GM23248 (cell line): ENCODE measurements at regions not wholly inside any gene's neighbourhood (a gene's known extent, or its start where the extent isn't known, plus 50 kb on each side); places are given as distances from the start of the nearest gene placed in this dataset.

ENCODE experiments used
- DNase-seq: peaks from one replicate; pipeline ENCODE4 v3.0.0-alpha.2; 2015
- H2AFZ ChIP-seq: fragments of 200-600 bp; sonication (generic); 2 replicates; pipeline ENCODE4 v1.6.1; 2016; ENCODE audit warnings: antibody characterized with exemption
- H3F3A ChIP-seq: fragments of 200-600 bp; sonication (generic); 2 replicates; pipeline ENCODE4 v1.6.1; 2016; ENCODE audit warnings: mild to moderate bottlenecking, antibody characterized with exemption, mixed run types; ENCODE audit not compliant: insufficient read depth
- H3K27ac ChIP-seq: fragments of 200-600 bp; sonication (generic); 2 replicates; pipeline ENCODE4 v1.5.1; 2016; ENCODE audit warnings: mild to moderate bottlenecking
- H3K27me3 ChIP-seq: fragments of 200-600 bp; sonication (generic); replicated peaks from 2 replicates; pipeline ENCODE4 v1.6.1; 2016; ENCODE audit warnings: mild to moderate bottlenecking; ENCODE audit not compliant: insufficient read depth
- H3K36me3 ChIP-seq: fragments of 200-600 bp; sonication (generic); 2 replicates; pipeline ENCODE4 v1.6.1; 2016; ENCODE audit warnings: low read depth, mild to moderate bottlenecking
- H3K4me1 ChIP-seq: fragments of 200-600 bp; sonication (generic); 2 replicates; pipeline ENCODE4 v1.6.1; 2016; ENCODE audit warnings: mild to moderate bottlenecking; ENCODE audit not compliant: insufficient read depth
- H3K4me2 ChIP-seq: fragments of 200-600 bp; sonication (generic); one replicate; pipeline ENCODE4 v1.6.1; 2016; ENCODE audit warnings: mild to moderate bottlenecking; ENCODE audit not compliant: unreplicated experiment
- H3K4me3 ChIP-seq: fragments of 200-600 bp; sonication (generic); 2 replicates; pipeline ENCODE4 v1.5.1; 2016; ENCODE audit warnings: mild to moderate bottlenecking
- H3K79me2 ChIP-seq: fragments of 200-600 bp; sonication (generic); 2 replicates; pipeline ENCODE4 v1.6.1; 2016; ENCODE audit warnings: mild to moderate bottlenecking; ENCODE audit not compliant: insufficient read depth
- H3K9ac ChIP-seq: fragments of 200-600 bp; sonication (generic); 2 replicates; pipeline ENCODE4 v1.6.1; 2016; ENCODE audit warnings: mild to moderate bottlenecking
- H3K9me2 ChIP-seq: fragments of 200-600 bp; sonication (generic); 2 replicates; pipeline ENCODE4 v1.6.1; 2016; ENCODE audit warnings: mixed run types, mild to moderate bottlenecking, moderate library complexity; ENCODE audit not compliant: insufficient read depth
- H3K9me3 ChIP-seq: fragments of 200-600 bp; sonication (generic); one replicate; pipeline ENCODE4 v1.6.1; 2017; ENCODE audit warnings: low read depth
- H4K20me1 ChIP-seq: fragments of 200-600 bp; sonication (generic); 2 replicates; pipeline ENCODE4 v1.6.0; 2016; ENCODE audit not compliant: insufficient read depth
- EZH2 ChIP-seq: fragments of 200-600 bp; sonication (generic); IDR thresholded peaks from 2 replicates; pipeline ENCODE4 v1.6.1; 2018; ENCODE audit warnings: antibody characterized with exemption, mild to moderate bottlenecking; ENCODE audit not compliant: insufficient read depth, poor library complexity, severe bottlenecking
- EZH2phosphoT487 ChIP-seq: fragments of 200-600 bp; sonication (generic); IDR thresholded peaks from 2 replicates; pipeline ENCODE4 v1.6.1; 2018; ENCODE audit warnings: antibody characterized with exemption, moderate library complexity, mild to moderate bottlenecking, low read depth; ENCODE audit not compliant: insufficient read depth
- WGBS, 2 experiments: methylation state at CpG; one replicate each; pipeline ENCODE4 v1.1.6; 2015 to 2017; ENCODE audit warnings: low lambda C conversion rate in 2 of 2, low coverage in 1 of 2; ENCODE audit errors: missing lambda C conversion rate in 2 of 2; 5-methylcytosine and 5-hydroxymethylcytosine counted together
- in situ Hi-C: fragments of 300-500 bp; cut with MboI; formaldehyde crosslinking; loops from 2 replicates; pipeline ENCODE4 v1.15.0; 2020

- 34 to 44% methylated on average over 6 of the region's 6 CpGs for WGBS, 2 experiments
- TF ChIP-seq EZH2 (no peak), EZH2phosphoT487 (no peak)
- Histone ChIP-seq H3K27ac (no peak overlapping the region), H3K9me2 (no peaks in the 10 kb centered on the region), H3K9ac (no peak overlapping the region), H3K4me1 (no peaks in the 10 kb centered on the region), H3K4me3 (no peak overlapping the region), H3F3A (no peaks in the 10 kb centered on the region), H3K9me3 (no peaks in the 10 kb centered on the region), H3K36me3 (no peaks in the 10 kb centered on the region), H3K4me2 (no peak overlapping the region), H3K79me2 (no peaks in the 10 kb centered on the region), H2AFZ (no peak overlapping the region), H3K27me3 (no peaks in the 10 kb centered on the region; the same call in 1 of the 2 replicates), H4K20me1 (no peaks in the 10 kb centered on the region)
- in situ Hi-C loops, result no loop called here
- DNase-seq, result no peak
Measured at GRCh38 chr1:29876441-29876840, 640.1 kb downstream of the PTPRU start.

- Histone ChIP-seq H3K27ac (no peak overlapping the region), H3K4me3 (no peak overlapping the region), H3F3A (no peaks in the 10 kb centered on the region), H3K36me3 (no peaks in the 10 kb centered on the region), H3K9ac (no peak overlapping the region), H3K79me2 (no peaks in the 10 kb centered on the region), H2AFZ (no peak overlapping the region), H3K9me3 (no peaks in the 10 kb centered on the region), H3K27me3 (no peaks in the 10 kb centered on the region; the same call in 1 of the 2 replicates), H3K4me1 (no peaks in the 10 kb centered on the region), H3K4me2 (no peak overlapping the region), H4K20me1 (no peaks in the 10 kb centered on the region), H3K9me2 (no peaks in the 10 kb centered on the region)
- in situ Hi-C loops, result no loop called here
- no peak for DNase-seq
- TF ChIP-seq EZH2, result no peak
- TF ChIP-seq EZH2phosphoT487, result no peak
- 11 to 14% methylated on average over 2 of the region's 2 CpGs for WGBS, 2 experiments
Measured at GRCh38 chr1:29875557-29876028, 639.3 kb downstream of the PTPRU start.

GRCh38 chr1:29870621-29871020 is 634.3 kb downstream of the PTPRU start:
- no peak overlapping the region for H3K27ac ChIP-seq
- no peaks in the 10 kb centered on the region for H3F3A ChIP-seq
- no peaks in the 10 kb centered on the region for H3K27me3 ChIP-seq
- no peak overlapping the region for H3K4me3 ChIP-seq
- no peak overlapping the region for H2AFZ ChIP-seq
- in situ Hi-C loops, result no loop called here
- no peaks in the 10 kb centered on the region for H3K4me1 ChIP-seq
- DNase-seq, result no peak
- no peaks in the 10 kb centered on the region for H3K9me3 ChIP-seq
- no peak for TF ChIP-seq EZH2phosphoT487
- TF ChIP-seq EZH2, result no peak
- H3K9ac ChIP-seq, result no peak overlapping the region
- no peaks in the 10 kb centered on the region for H4K20me1 ChIP-seq
- WGBS, 2 experiments, result 36 to 40% methylated on average over 3 of the region's 3 CpGs
- H3K79me2 ChIP-seq, result no peaks in the 10 kb centered on the region
- H3K9me2 ChIP-seq, result no peaks in the 10 kb centered on the region
- H3K36me3 ChIP-seq, result no peaks in the 10 kb centered on the region
- H3K4me2 ChIP-seq, result no peak overlapping the region

GRCh38 chr1:29869802-29870201 is 633.5 kb downstream of the PTPRU start:
- H3K9me3 ChIP-seq, result no peaks in the 10 kb centered on the region
- TF ChIP-seq EZH2phosphoT487 (no peak), EZH2 (no peak)
- DNase-seq, result no peak
- H4K20me1 ChIP-seq, result no peaks in the 10 kb centered on the region
- in situ Hi-C loops, result no loop called here
- H3K79me2 ChIP-seq, result no peaks in the 10 kb centered on the region
- no peak overlapping the region for H2AFZ ChIP-seq
- WGBS, 2 experiments, result 17 to 26% methylated on average over 2 of the region's 2 CpGs
- H3K27ac ChIP-seq, result no peak overlapping the region
- no peaks in the 10 kb centered on the region for H3K36me3 ChIP-seq
- H3F3A ChIP-seq, result no peaks in the 10 kb centered on the region
- H3K4me1 ChIP-seq, result no peaks in the 10 kb centered on the region
- H3K9ac ChIP-seq, result no peak overlapping the region
- no peak overlapping the region for H3K4me3 ChIP-seq
- no peaks in the 10 kb centered on the region for H3K9me2 ChIP-seq
- no peak overlapping the region for H3K4me2 ChIP-seq
- H3K27me3 ChIP-seq, result no peaks in the 10 kb centered on the region

GRCh38 chr1:29868944-29869343 is 632.6 kb downstream of the PTPRU start:
- TF ChIP-seq EZH2phosphoT487 (no peak), EZH2 (no peak)
- DNase-seq, result no peak
- in situ Hi-C loops, result no loop called here
- no peaks in the 10 kb centered on the region for H3K79me2 ChIP-seq
- no peaks in the 10 kb centered on the region for H3K36me3 ChIP-seq
- H3K9ac ChIP-seq, result no peak overlapping the region
- H3K27me3 ChIP-seq, result no peaks in the 10 kb centered on the region
- H3F3A ChIP-seq, result no peaks in the 10 kb centered on the region
- WGBS, 2 experiments, result 22 to 26% methylated on average over 6 of the region's 6 CpGs
- no peak overlapping the region for H3K4me3 ChIP-seq
- no peaks in the 10 kb centered on the region for H3K9me2 ChIP-seq
- H3K27ac ChIP-seq, result no peak overlapping the region
- no peak overlapping the region for H2AFZ ChIP-seq
- H3K9me3 ChIP-seq, result no peaks in the 10 kb centered on the region
- no peaks in the 10 kb centered on the region for H3K4me1 ChIP-seq
- H4K20me1 ChIP-seq, result no peaks in the 10 kb centered on the region
- no peak overlapping the region for H3K4me2 ChIP-seq
